OCI-LY1 (cell line): ENCODE measurements at regions not wholly inside any gene's neighbourhood (a gene's known extent, or its start where the extent isn't known, plus 50 kb on each side); places are given as distances from the start of the nearest gene placed in this dataset.

ENCODE experiments used
- CTCF ChIP-seq: fragments of 200-600 bp; sonication (generic), shearing (Covaris generic); IDR thresholded peaks from 2 replicates; pipeline ENCODE4 v1.5.1; 2017; ENCODE audit warnings: mild to moderate bottlenecking, antibody characterized with exemption, low read length, moderate library complexity, mixed read lengths
- EZH2 ChIP-seq: fragments of 200-600 bp; sonication (generic), shearing (Covaris generic); IDR thresholded peaks from 2 replicates; pipeline ENCODE4 v1.8.0; 2017; ENCODE audit warnings: borderline replicate concordance, mixed run types, mild to moderate bottlenecking, antibody characterized with exemption, low read length, moderate library complexity, mixed read lengths

GRCh38 chr14:104421892-104422828, 157.4 kb upstream of the C14orf180 start:
- no peak for TF ChIP-seq CTCF
- TF ChIP-seq EZH2: no peak
